Activated naive CD4-positive, alpha-beta T cell treated with anti-CD3 and anti-CD28 coated beads, Interleukin-2, amount 50 U/mL, for 72 hours (primary cell): ENCODE measurements at regions not wholly inside any gene's neighbourhood (a gene's known extent, or its start where the extent isn't known, plus 50 kb on each side); places are given as distances from the start of the nearest gene placed in this dataset.

Source experiments
- ATAC-seq, 2 donors: fragments of 150-1000 bp; cut with Tn5 transposase; 2 replicates each; pipeline ENCODE4 v1.10.0; 2021; ENCODE audit warnings: mild to moderate bottlenecking in 2 of 2, moderate library complexity in 2 of 2
- DNase-seq, 2 donors: peaks; one replicate each; pipeline ENCODE4 v3.0.0; 2021 to 2022; ENCODE audit warnings: low spot score in 2 of 2
- H3K27ac Mint-ChIP-seq, 2 donors: one replicate each; pipeline ENCODE4 v1.8.0; 2022; ENCODE audit warnings: mild to moderate bottlenecking in 2 of 2, mixed read lengths in 2 of 2
- H3K36me3 Mint-ChIP-seq, 2 donors: one replicate each; pipeline ENCODE4 v1.8.0; 2022; ENCODE audit warnings: mixed read lengths in 2 of 2
- H3K9me3 Mint-ChIP-seq, 2 donors: one replicate each; pipeline ENCODE4 v1.8.0; 2022; ENCODE audit warnings: mixed read lengths in 2 of 2

- Mint-ChIP-seq H3K9me3 (peaks cover under 1 to 4% of the 10 kb centered on the region in 2 donors), H3K27ac (no peak overlapping the region), H3K36me3 (no peaks in the 10 kb centered on the region)
- DNase-seq, result no peak
- ATAC-seq, result no peak
These were observed 342.3 kb upstream of the NRP1 start for GRCh38 chr10:33676606-33677339.

GRCh38 chr10:33674986-33675599, 340.6 kb upstream of the NRP1 start:
- DNase-seq, result no peak
- H3K9me3 Mint-ChIP-seq, result peaks cover 0 to 4% of the 10 kb centered on the region in 2 donors
- ATAC-seq, result no peak
- no peak overlapping the region for H3K27ac Mint-ChIP-seq
- H3K36me3 Mint-ChIP-seq, result no peaks in the 10 kb centered on the region

GRCh38 chr10:33674491-33674890, 340.0 kb upstream of the NRP1 start:
- Mint-ChIP-seq H3K27ac (no peak overlapping the region), H3K9me3 (peaks cover 0 to 4% of the 10 kb centered on the region in 2 donors), H3K36me3 (no peaks in the 10 kb centered on the region)
- ATAC-seq, result no peak
- no peak for DNase-seq

GRCh38 chr10:33673839-33674415, 339.5 kb upstream of the NRP1 start:
- no peak for ATAC-seq
- no peak for DNase-seq
- no peak overlapping the region for H3K27ac Mint-ChIP-seq
- H3K36me3 Mint-ChIP-seq, result no peaks in the 10 kb centered on the region
- H3K9me3 Mint-ChIP-seq, result peaks cover 0 to 4% of the 10 kb centered on the region in 2 donors

GRCh38 chr10:33669904-33670303, 335.4 kb upstream of the NRP1 start:
- Mint-ChIP-seq H3K9me3 (peaks cover 0 to 3% of the 10 kb centered on the region in 2 donors), H3K27ac (no peak overlapping the region), H3K36me3 (no peaks in the 10 kb centered on the region)
- ATAC-seq (no peak), DNase-seq (no peak)

- Mint-ChIP-seq H3K27ac (no peak overlapping the region), H3K9me3 (peaks cover 7 to 9% of the 10 kb centered on the region in 2 donors), H3K36me3 (peaks cover 5 to 11% of the 10 kb centered on the region in 2 donors)
- peak in 1 of 2 donors; percentile 34 for ATAC-seq
- no peak for DNase-seq
These were observed 332.4 kb upstream of the NRP1 start for GRCh38 chr10:33666686-33667480.

GRCh38 chr10:33665501-33665900, 331.0 kb upstream of the NRP1 start:
- DNase-seq (no peak), ATAC-seq (no peak)
- Mint-ChIP-seq H3K36me3 (peaks cover 5 to 11% of the 10 kb centered on the region in 2 donors), H3K9me3 (peaks cover 7 to 9% of the 10 kb centered on the region in 2 donors), H3K27ac (no peak overlapping the region)

GRCh38 chr10:33664070-33664469, 329.6 kb upstream of the NRP1 start:
- peaks cover 5 to 11% of the 10 kb centered on the region in 2 donors for H3K36me3 Mint-ChIP-seq
- DNase-seq (no peak), ATAC-seq (no peak)
- H3K9me3 Mint-ChIP-seq, result peaks cover 7 to 9% of the 10 kb centered on the region in 2 donors
- no peak overlapping the region for H3K27ac Mint-ChIP-seq

- Mint-ChIP-seq H3K9me3 (peaks cover 3 to 9% of the 10 kb centered on the region in 2 donors), H3K27ac (no peak overlapping the region), H3K36me3 (peaks cover 5 to 11% of the 10 kb centered on the region in 2 donors)
- ATAC-seq, result no peak
- DNase-seq, result no peak
These were observed 327.3 kb upstream of the NRP1 start for GRCh38 chr10:33661580-33662336.

GRCh38 chr10:33660329-33660728, 325.9 kb upstream of the NRP1 start:
- ATAC-seq (no peak), DNase-seq (no peak)
- H3K27ac Mint-ChIP-seq, result no peak overlapping the region
- H3K9me3 Mint-ChIP-seq, result peaks cover 3 to 9% of the 10 kb centered on the region in 2 donors
- peaks cover 5 to 11% of the 10 kb centered on the region in 2 donors for H3K36me3 Mint-ChIP-seq

GRCh38 chr10:33657913-33658312, 323.4 kb upstream of the NRP1 start:
- H3K36me3 Mint-ChIP-seq, result peaks cover 0 to 5% of the 10 kb centered on the region in 2 donors
- H3K27ac Mint-ChIP-seq, result no peak overlapping the region
- no peak for ATAC-seq
- H3K9me3 Mint-ChIP-seq, result peaks cover 0 to 7% of the 10 kb centered on the region in 2 donors
- no peak for DNase-seq

GRCh38 chr10:33657154-33657908, 322.9 kb upstream of the NRP1 start:
- DNase-seq (no peak), ATAC-seq (no peak)
- Mint-ChIP-seq H3K36me3 (peaks cover 3 to 5% of the 10 kb centered on the region in 2 donors), H3K27ac (peak overlapping the region in 1 of 2 donors; percentile 67), H3K9me3 (peaks cover 3 to 7% of the 10 kb centered on the region in 2 donors)

- Mint-ChIP-seq H3K36me3 (peaks cover 4 to 5% of the 10 kb centered on the region in 2 donors), H3K9me3 (peaks cover 3 to 7% of the 10 kb centered on the region in 2 donors), H3K27ac (no peak overlapping the region)
- DNase-seq (no peak), ATAC-seq (no peak)
These were observed 321.5 kb upstream of the NRP1 start for GRCh38 chr10:33655921-33656320.

GRCh38 chr10:33655165-33655815, 320.8 kb upstream of the NRP1 start:
- Mint-ChIP-seq H3K27ac (no peak overlapping the region), H3K9me3 (peaks cover 3 to 7% of the 10 kb centered on the region in 2 donors), H3K36me3 (peaks cover 4 to 5% of the 10 kb centered on the region in 2 donors)
- DNase-seq, result no peak
- peak; percentile 56 to 77 for ATAC-seq
